ENCODE measurements at regions not wholly inside any gene's neighbourhood (a gene's known extent, or its start where the extent isn't known, plus 50 kb on each side); places are given as distances from the start of the nearest gene placed in this dataset.
A peak's percentile ranks its signal among the peaks of the same experiment; 100 is the strongest.

DNA sequence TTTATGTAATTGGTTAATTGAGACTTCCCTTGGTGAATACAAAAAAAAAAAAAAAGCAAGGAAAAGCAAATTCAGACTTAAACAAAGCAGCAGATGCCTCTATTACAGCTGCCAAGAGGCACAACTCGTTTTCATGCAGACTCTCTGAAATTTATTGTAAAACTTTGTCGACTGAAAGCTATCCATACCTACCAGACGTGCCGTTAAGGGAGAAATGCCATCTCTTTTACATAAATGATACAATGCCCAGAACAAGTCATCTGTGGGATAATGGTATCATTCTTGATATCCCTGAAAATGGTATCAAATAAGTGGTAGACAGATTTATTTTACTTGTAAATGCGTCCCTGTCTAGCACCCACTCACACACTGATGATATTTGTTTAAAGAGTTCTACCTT, 724.2 kb downstream of the NSUN3 start:
- no peak overlapping the region for H3K4me3 ChIP-seq (ENCODE audit: low read depth, low read length)
- TF ChIP-seq CTCF (IDR thresholded peaks at IDR 0.05; ENCODE audit: low read depth, low read length) (no peak), MAX (IDR thresholded peaks at IDR 0.05; ENCODE audit: low read depth, low read length) (no peak)
- DNase-seq (ENCODE audit: low read depth): peak; percentile 0

- TF ChIP-seq MYC (IDR thresholded peaks at IDR 0.05; ENCODE audit: low read depth, low read length): no peak
- DNase-seq (ENCODE audit: low read depth): no peak
- H3K4me3 ChIP-seq (ENCODE audit: low read depth, low read length): no peak overlapping the region
These were observed 724.9 kb downstream of the NSUN3 start for GRCh38 chr3:94787734-94788270.

DNA sequence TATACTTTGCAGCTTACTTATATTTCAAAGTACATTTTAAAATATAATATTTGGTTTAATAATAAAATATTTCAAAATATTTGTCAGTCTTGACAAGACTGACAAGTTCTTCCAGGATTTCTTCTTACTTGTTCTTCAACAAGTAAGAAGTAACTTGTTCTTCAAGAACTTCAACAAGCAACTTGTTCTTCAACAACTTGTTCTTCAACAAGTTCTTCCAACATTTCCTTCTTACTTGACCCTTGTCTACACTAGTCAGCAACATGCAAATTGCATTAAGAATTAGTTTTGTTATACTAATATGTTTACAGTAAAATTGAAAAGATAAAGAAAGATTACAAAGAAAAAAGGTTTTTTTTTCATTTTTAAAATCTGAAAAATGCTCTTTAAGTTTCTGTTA, 731.7 kb downstream of the NSUN3 start:
- TF ChIP-seq CTCF (IDR thresholded peaks at IDR 0.05; ENCODE audit: low read depth, low read length): no peak
- TF ChIP-seq MYC (IDR thresholded peaks at IDR 0.05; ENCODE audit: low read depth, low read length): no peak
- no peak for TF ChIP-seq POLR2A (IDR thresholded peaks at IDR 0.05; ENCODE audit: extremely low read depth, insufficient read length)
- TF ChIP-seq MAX (IDR thresholded peaks at IDR 0.05; ENCODE audit: low read depth, low read length): no peak
- H3K4me3 ChIP-seq (ENCODE audit: low read depth, low read length): no peak overlapping the region
- no peak for DNase-seq (ENCODE audit: low read depth)

- DNase-seq (ENCODE audit: low read depth): no peak
- H3K4me3 ChIP-seq (ENCODE audit: low read depth, low read length): no peak overlapping the region
- TF ChIP-seq POLR2A (IDR thresholded peaks at IDR 0.05; ENCODE audit: extremely low read depth, insufficient read length) (no peak), CTCF (IDR thresholded peaks at IDR 0.05; ENCODE audit: low read depth, low read length) (no peak), MYC (IDR thresholded peaks at IDR 0.05; ENCODE audit: low read depth, low read length) (no peak), MAX (IDR thresholded peaks at IDR 0.05; ENCODE audit: low read depth, low read length) (no peak)
These were observed 736.7 kb downstream of the NSUN3 start for GRCh38 chr3:94799420-94800060.

DNA sequence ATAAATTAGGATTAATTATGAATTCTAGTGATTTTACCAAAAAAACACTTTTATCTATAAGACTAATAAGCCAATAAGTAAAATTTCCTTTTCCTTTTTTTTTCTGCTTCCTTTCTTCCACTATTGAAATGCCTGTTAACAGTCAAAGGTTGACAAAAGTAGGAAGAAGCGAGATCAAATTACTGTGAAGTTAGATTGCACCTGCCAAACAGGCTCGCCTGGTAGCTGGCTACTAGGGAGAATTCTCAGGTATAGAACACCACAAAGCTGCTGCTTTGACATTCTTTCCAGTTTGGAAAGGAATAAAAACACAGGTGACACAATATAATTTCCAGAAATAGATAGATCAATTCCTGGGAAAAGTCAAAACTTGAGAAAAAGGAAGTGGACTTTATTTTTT, 749.0 kb downstream of the NSUN3 start:
- H3K4me3 ChIP-seq (ENCODE audit: low read depth, low read length): no peak overlapping the region
- TF ChIP-seq MYC (IDR thresholded peaks at IDR 0.05; ENCODE audit: low read depth, low read length) (no peak), CTCF (IDR thresholded peaks at IDR 0.05; ENCODE audit: low read depth, low read length) (no peak), MAX (IDR thresholded peaks at IDR 0.05; ENCODE audit: low read depth, low read length) (no peak), POLR2A (IDR thresholded peaks at IDR 0.05; ENCODE audit: extremely low read depth, insufficient read length) (no peak)
- DNase-seq (ENCODE audit: low read depth): no peak

DNA sequence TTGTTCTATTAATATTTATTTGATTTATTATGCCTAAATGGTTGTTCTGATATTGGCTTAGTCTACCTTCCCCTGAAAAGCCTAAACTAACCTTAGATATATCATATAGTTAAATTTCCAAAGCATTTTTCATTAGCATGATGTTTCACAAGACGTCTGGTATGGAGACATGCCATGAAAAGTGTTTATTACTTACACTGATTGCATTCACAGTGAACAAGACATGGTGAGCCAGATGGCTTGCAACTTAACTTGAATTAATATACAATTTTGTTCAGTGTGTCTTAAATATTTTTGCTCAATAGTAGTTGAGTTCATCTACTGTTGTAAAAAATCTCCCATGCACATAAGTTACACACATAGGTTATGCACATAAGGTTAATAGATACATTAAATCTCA, 758.4 kb downstream of the NSUN3 start:
- TF ChIP-seq POLR2A (IDR thresholded peaks at IDR 0.05; ENCODE audit: extremely low read depth, insufficient read length) (no peak), MAX (IDR thresholded peaks at IDR 0.05; ENCODE audit: low read depth, low read length) (no peak), CTCF (IDR thresholded peaks at IDR 0.05; ENCODE audit: low read depth, low read length) (no peak), MYC (IDR thresholded peaks at IDR 0.05; ENCODE audit: low read depth, low read length) (no peak)
- DNase-seq (ENCODE audit: low read depth): no peak
- H3K4me3 ChIP-seq (ENCODE audit: low read depth, low read length): no peak overlapping the region
